Keratinocyte (primary cell): ENCODE measurements at regions not wholly inside any gene's neighbourhood (a gene's known extent, or its start where the extent isn't known, plus 50 kb on each side); places are given as distances from the start of the nearest gene placed in this dataset.

Experiments
- EZH2 ChIP-seq: IDR thresholded peaks from one replicate; pipeline ENCODE4 v1.6.1; 2012; ENCODE audit warnings: inconsistent platforms, mild to moderate bottlenecking, low read length, moderate library complexity
- TF ChIP-seq, protein P1 (sequence below), 3 experiments: IDR thresholded peaks in 1 of 3; conservative IDR thresholded peaks in 1 of 3; optimal IDR thresholded peaks in 1 of 3; 2 replicates in 2 of 3; 3 replicates in 1 of 3; pipeline versions ENCODE3 to v1.5.1; 2011; ENCODE audit warnings: low read length in 3 of 3, mild to moderate bottlenecking in 3 of 3, moderate library complexity in 2 of 3, control low read depth in 1 of 3, inconsistent platforms in 1 of 3; ENCODE audit not compliant: insufficient read depth in 2 of 3; ENCODE audit errors: extremely low read depth in 1 of 3

DNA sequence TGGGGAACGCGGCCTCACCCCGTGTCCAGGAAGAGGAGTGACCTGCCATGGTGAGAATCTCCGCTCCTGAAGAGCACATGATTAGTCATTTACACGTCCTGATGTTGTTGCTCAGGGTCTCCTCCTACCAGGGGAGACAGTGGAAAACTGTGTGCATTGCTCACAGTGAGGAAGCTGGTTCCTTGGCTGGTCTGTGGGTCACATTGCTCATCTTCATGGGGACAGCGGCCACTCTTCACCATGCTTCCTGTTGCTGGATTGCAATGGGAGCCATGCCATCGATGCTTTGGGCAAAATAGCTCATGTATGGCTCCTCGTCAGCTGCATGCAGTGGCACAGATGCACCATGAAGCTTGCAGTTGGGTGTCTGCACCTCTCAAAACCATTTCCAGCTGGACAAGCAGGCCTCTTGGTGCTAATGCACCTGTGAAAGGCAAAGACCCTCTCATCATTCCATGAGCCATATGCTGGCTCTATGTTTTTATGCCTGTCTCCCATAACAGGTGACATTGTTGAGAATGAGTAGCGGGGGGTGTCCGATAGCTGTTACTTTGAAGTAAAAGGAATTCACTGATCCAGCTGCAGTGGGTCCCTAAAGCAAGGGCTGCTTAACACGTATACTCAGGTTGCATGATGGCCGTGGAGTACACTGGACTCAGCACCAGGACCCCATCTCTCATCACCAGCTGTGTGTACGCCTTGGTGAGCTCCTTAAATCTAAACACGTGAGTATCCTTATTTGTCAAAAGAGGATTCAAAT, 135.0 kb upstream of the ALKAL2 start:
- TF ChIP-seq, protein P1, sequence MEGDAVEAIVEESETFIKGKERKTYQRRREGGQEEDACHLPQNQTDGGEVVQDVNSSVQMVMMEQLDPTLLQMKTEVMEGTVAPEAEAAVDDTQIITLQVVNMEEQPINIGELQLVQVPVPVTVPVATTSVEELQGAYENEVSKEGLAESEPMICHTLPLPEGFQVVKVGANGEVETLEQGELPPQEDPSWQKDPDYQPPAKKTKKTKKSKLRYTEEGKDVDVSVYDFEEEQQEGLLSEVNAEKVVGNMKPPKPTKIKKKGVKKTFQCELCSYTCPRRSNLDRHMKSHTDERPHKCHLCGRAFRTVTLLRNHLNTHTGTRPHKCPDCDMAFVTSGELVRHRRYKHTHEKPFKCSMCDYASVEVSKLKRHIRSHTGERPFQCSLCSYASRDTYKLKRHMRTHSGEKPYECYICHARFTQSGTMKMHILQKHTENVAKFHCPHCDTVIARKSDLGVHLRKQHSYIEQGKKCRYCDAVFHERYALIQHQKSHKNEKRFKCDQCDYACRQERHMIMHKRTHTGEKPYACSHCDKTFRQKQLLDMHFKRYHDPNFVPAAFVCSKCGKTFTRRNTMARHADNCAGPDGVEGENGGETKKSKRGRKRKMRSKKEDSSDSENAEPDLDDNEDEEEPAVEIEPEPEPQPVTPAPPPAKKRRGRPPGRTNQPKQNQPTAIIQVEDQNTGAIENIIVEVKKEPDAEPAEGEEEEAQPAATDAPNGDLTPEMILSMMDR (optimal IDR thresholded peaks at IDR 0.05 in 1 of 3, IDR thresholded peaks at IDR 0.05 in 1 of 3, conservative IDR thresholded peaks at IDR 0.05 in 1 of 3; ENCODE audit: extremely low read depth in 1 of 3, insufficient read depth in 2 of 3, low read length in 3 of 3), result no peak
- no peak for TF ChIP-seq EZH2
